ENCODE measurements at regions not wholly inside any gene's neighbourhood (a gene's known extent, or its start where the extent isn't known, plus 50 kb on each side); places are given as distances from the start of the nearest gene placed in this dataset.
A peak's percentile ranks its signal among the peaks of the same experiment; 100 is the strongest.
"Not testable (repeated sequence)": the region's sequence is repeated elsewhere in the genome, so short reads cannot be mapped to it uniquely, and the experiment has no call there.

- DNase-seq, result no peak
These were observed 119.0 kb upstream of the STARD4 start for GRCh38 chr5:111631328-111631727.

GRCh38 chr5:111628901-111629300 is 116.6 kb upstream of the STARD4 start:
- DNase-seq, result peak; percentile 14

- DNase-seq, result no peak
These were observed 115.5 kb upstream of the STARD4 start for GRCh38 chr5:111627862-111628261.

GRCh38 chr5:111626473-111627148 is 114.3 kb upstream of the STARD4 start:
- DNase-seq, result no peak

- DNase-seq, result no peak
These were observed 106.4 kb upstream of the STARD4 start for GRCh38 chr5:111618623-111619271.

- no peak for DNase-seq
These were observed 102.7 kb upstream of the STARD4 start for GRCh38 chr5:111615054-111615453.

- not testable (repeated sequence) for DNase-seq
These were observed 99.8 kb upstream of the STARD4 start for GRCh38 chr5:111612013-111612630.

- no peak for DNase-seq
These were observed 93.9 kb upstream of the STARD4 start for GRCh38 chr5:111606194-111606593.

GRCh38 chr5:111603446-111603827 is 91.1 kb upstream of the STARD4 start:
- DNase-seq, result no peak

GRCh38 chr5:111602817-111603445 is 90.6 kb upstream of the STARD4 start:
- no peak for DNase-seq

- DNase-seq, result no peak
These were observed 86.7 kb upstream of the STARD4 start for GRCh38 chr5:111598996-111599395.

- no peak for DNase-seq
These were observed 85.2 kb upstream of the STARD4 start for GRCh38 chr5:111597491-111597890.

GRCh38 chr5:111596705-111597104 is 84.4 kb upstream of the STARD4 start:
- no peak for DNase-seq

- DNase-seq, result no peak
These were observed 83.1 kb upstream of the STARD4 start for GRCh38 chr5:111595425-111595824.

GRCh38 chr5:111589316-111589715 is 77.0 kb upstream of the STARD4 start:
- no peak for DNase-seq

GRCh38 chr5:111587728-111588127 is 75.4 kb upstream of the STARD4 start:
- no peak for DNase-seq

- DNase-seq, result no peak
These were observed 73.6 kb upstream of the STARD4 start for GRCh38 chr5:111585946-111586345.

- no peak for DNase-seq
These were observed 73.0 kb upstream of the STARD4 start for GRCh38 chr5:111585291-111585690.

GRCh38 chr5:111584651-111585050 is 72.3 kb upstream of the STARD4 start:
- DNase-seq, result peak; percentile 71

- DNase-seq, result no peak
These were observed 71.4 kb upstream of the STARD4 start for GRCh38 chr5:111583758-111584203.

- peak; percentile 88 for DNase-seq
These were observed 70.8 kb upstream of the STARD4 start for GRCh38 chr5:111582993-111583601.

GRCh38 chr5:111582451-111582850 is 70.1 kb upstream of the STARD4 start:
- DNase-seq, result no peak

- peak; percentile 13 for DNase-seq
These were observed 68.6 kb upstream of the STARD4 start for GRCh38 chr5:111580956-111581355.
